ENCODE measurements at regions not wholly inside any gene's neighbourhood (a gene's known extent, or its start where the extent isn't known, plus 50 kb on each side); places are given as distances from the start of the nearest gene placed in this dataset.
"Not testable (repeated sequence)": the region's sequence is repeated elsewhere in the genome, so short reads cannot be mapped to it uniquely, and the experiment has no call there.

- Histone ChIP-seq H3K36me3 (ENCODE audit: control insufficient read depth in 4 of 4, insufficient read depth in 4 of 4, low read length in 4 of 4) (no peaks in the 10 kb centered on the region), H3K4me1 (ENCODE audit: control insufficient read depth in 5 of 5, insufficient read depth in 5 of 5, low read length in 5 of 5) (no peaks in the 10 kb centered on the region), H3K4me3 (no peak overlapping the region), H3K9ac (ENCODE audit: insufficient read depth in 1 of 2, low read length in 2 of 2) (no peak overlapping the region), H3K9me3 (ENCODE audit: control insufficient read depth in 4 of 4, insufficient read depth in 3 of 4, low read length in 3 of 4) (peaks cover 0 to 2% (median 0%) of the 10 kb centered on the region in 4 donors), H3K27ac (ENCODE audit: low read depth in 1 of 2, low read length in 1 of 2) (no peak overlapping the region), H3K27me3 (ENCODE audit: control insufficient read depth in 3 of 3, insufficient read depth in 3 of 3, low read length in 2 of 3) (peaks cover 0 to 6% (median 4%) of the 10 kb centered on the region in 3 donors)
- 67 to 77% methylated on average over 5 of the region's 5 CpGs for WGBS, 2 donors
- DNase-seq (no peak), ATAC-seq (ENCODE audit: insufficient read depth, low FRiP score) (no peak)
- TF ChIP-seq, protein P1, sequence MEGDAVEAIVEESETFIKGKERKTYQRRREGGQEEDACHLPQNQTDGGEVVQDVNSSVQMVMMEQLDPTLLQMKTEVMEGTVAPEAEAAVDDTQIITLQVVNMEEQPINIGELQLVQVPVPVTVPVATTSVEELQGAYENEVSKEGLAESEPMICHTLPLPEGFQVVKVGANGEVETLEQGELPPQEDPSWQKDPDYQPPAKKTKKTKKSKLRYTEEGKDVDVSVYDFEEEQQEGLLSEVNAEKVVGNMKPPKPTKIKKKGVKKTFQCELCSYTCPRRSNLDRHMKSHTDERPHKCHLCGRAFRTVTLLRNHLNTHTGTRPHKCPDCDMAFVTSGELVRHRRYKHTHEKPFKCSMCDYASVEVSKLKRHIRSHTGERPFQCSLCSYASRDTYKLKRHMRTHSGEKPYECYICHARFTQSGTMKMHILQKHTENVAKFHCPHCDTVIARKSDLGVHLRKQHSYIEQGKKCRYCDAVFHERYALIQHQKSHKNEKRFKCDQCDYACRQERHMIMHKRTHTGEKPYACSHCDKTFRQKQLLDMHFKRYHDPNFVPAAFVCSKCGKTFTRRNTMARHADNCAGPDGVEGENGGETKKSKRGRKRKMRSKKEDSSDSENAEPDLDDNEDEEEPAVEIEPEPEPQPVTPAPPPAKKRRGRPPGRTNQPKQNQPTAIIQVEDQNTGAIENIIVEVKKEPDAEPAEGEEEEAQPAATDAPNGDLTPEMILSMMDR (IDR thresholded peaks at IDR 0.05; ENCODE audit: control extremely low read depth, extremely low read depth), result no peak
Observed at GRCh38 chr10:128191847-128192246, 65.6 kb upstream of the MKI67 start.

GRCh38 chr10:128201826-128202225, 75.6 kb upstream of the MKI67 start:
- WGBS, 2 donors, result 93 to 97% methylated on average over 2 of the region's 2 CpGs
- H3K27ac ChIP-seq (ENCODE audit: low read depth in 1 of 2, low read length in 1 of 2); H3K4me1 ChIP-seq (ENCODE audit: control insufficient read depth in 5 of 5, insufficient read depth in 5 of 5, low read length in 5 of 5); H3K4me3 ChIP-seq; ATAC-seq (ENCODE audit: insufficient read depth, low FRiP score); H3K9ac ChIP-seq (ENCODE audit: insufficient read depth in 1 of 2, low read length in 2 of 2); H3K9me3 ChIP-seq (ENCODE audit: control insufficient read depth in 4 of 4, insufficient read depth in 3 of 4, low read length in 3 of 4); H3K27me3 ChIP-seq (ENCODE audit: control insufficient read depth in 3 of 3, insufficient read depth in 3 of 3, low read length in 2 of 3); H3K36me3 ChIP-seq (ENCODE audit: control insufficient read depth in 4 of 4, insufficient read depth in 4 of 4, low read length in 4 of 4); DNase-seq: not testable (repeated sequence)

DNA sequence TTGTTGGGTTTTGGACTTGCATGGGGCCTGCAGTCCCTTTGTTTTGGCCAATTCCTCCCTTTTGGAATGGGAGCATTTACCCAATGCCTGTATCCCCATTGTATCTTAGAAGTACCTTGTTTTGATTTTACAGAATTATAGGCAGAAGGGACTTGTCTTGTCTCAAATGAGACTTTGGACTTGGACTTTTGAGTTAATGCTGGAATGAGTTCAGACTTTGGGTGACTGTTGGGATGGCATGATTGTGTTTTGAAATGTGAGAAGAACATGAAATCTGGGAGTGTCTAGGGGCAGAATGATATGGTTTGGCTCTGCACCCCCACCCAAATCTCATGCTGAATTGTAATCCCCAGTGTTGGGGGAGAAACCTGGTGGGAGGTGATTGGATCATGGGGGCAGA, 76.8 kb upstream of the MKI67 start:
- Histone ChIP-seq H3K27me3 (ENCODE audit: control insufficient read depth in 3 of 3, insufficient read depth in 3 of 3, low read length in 2 of 3) (no peaks in the 10 kb centered on the region), H3K27ac (ENCODE audit: low read depth in 1 of 2, low read length in 1 of 2) (no peak overlapping the region), H3K36me3 (ENCODE audit: control insufficient read depth in 4 of 4, insufficient read depth in 4 of 4, low read length in 4 of 4) (no peaks in the 10 kb centered on the region), H3K9me3 (ENCODE audit: control insufficient read depth in 4 of 4, insufficient read depth in 3 of 4, low read length in 3 of 4) (peaks cover 0 to 6% (median 0%) of the 10 kb centered on the region in 4 donors), H3K4me3 (no peak overlapping the region), H3K9ac (ENCODE audit: insufficient read depth in 1 of 2, low read length in 2 of 2) (no peak overlapping the region), H3K4me1 (ENCODE audit: control insufficient read depth in 5 of 5, insufficient read depth in 5 of 5, low read length in 5 of 5) (no peaks in the 10 kb centered on the region)
- no peak for DNase-seq
- TF ChIP-seq, protein P1 (IDR thresholded peaks at IDR 0.05; ENCODE audit: control extremely low read depth, extremely low read depth), result no peak
- ATAC-seq (ENCODE audit: insufficient read depth, low FRiP score), result no peak

DNA sequence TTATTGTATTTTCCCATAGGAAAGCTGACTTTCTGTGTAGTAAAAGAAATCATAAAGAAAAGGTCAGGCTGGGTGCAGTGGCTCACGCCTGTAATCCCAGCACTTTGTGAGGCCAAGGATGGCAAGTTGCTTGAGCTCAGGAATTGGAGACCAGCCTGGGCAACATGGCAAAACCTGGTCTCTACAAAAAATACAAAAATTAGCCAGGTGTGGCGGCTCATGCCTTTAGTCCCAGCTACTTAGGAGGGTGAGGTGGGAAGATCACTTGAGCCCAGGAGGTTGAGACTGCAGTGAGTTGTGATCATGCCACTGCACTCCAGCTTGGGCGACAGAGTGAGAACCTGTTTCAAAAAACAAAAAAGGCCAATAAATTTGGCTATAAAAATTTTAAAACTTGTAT, 79.4 kb upstream of the MKI67 start:
- not testable (repeated sequence) for H3K9ac ChIP-seq (ENCODE audit: insufficient read depth in 1 of 2, low read length in 2 of 2); H3K36me3 ChIP-seq (ENCODE audit: control insufficient read depth in 4 of 4, insufficient read depth in 4 of 4, low read length in 4 of 4); DNase-seq; H3K4me3 ChIP-seq; H3K4me1 ChIP-seq (ENCODE audit: control insufficient read depth in 5 of 5, insufficient read depth in 5 of 5, low read length in 5 of 5); H3K9me3 ChIP-seq (ENCODE audit: control insufficient read depth in 4 of 4, insufficient read depth in 3 of 4, low read length in 3 of 4); H3K27ac ChIP-seq (ENCODE audit: low read depth in 1 of 2, low read length in 1 of 2); ATAC-seq (ENCODE audit: insufficient read depth, low FRiP score)
- WGBS, 2 donors, result 78 to 98% methylated on average over 3 of the region's 3 CpGs
- peaks cover 0 to 12% (median 0%) of the 10 kb centered on the region in 3 donors for H3K27me3 ChIP-seq (ENCODE audit: control insufficient read depth in 3 of 3, insufficient read depth in 3 of 3, low read length in 2 of 3)

DNA sequence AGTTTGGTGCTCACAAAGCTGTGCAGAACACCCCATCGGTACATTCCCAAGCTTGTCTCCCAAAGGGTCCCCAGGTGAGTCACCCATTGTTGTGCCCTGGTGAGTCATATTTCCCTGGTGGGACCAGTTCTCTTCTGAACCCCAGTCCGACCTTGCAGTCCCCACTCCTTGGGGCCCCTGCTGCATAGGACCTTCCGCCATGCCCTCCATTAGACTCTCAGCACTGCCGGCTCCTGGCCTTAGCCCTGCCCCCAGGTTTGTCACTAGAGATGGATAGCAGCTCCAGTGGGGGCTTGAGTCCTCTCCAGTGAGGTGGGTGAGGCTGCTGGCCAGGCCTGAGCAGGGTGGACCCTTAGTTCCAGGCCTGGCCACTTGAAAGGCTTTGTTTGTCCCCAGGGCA, 80.5 kb upstream of the MKI67 start:
- DNase-seq (no peak), ATAC-seq (ENCODE audit: insufficient read depth, low FRiP score) (no peak)
- TF ChIP-seq, protein P1 (IDR thresholded peaks at IDR 0.05; ENCODE audit: control extremely low read depth, extremely low read depth), result no peak

More for the DNA sequence above, 80.5 kb upstream of the MKI67 start:
- Histone ChIP-seq H3K4me3 (no peak overlapping the region), H3K27ac (ENCODE audit: low read depth in 1 of 2, low read length in 1 of 2) (no peak overlapping the region), H3K27me3 (ENCODE audit: control insufficient read depth in 3 of 3, insufficient read depth in 3 of 3, low read length in 2 of 3) (peaks cover 0 to 12% (median 0%) of the 10 kb centered on the region in 3 donors), H3K4me1 (ENCODE audit: control insufficient read depth in 5 of 5, insufficient read depth in 5 of 5, low read length in 5 of 5) (peaks cover 0 to 7% (median 0%) of the 10 kb centered on the region in 5 donors), H3K9ac (ENCODE audit: insufficient read depth in 1 of 2, low read length in 2 of 2) (no peak overlapping the region), H3K9me3 (ENCODE audit: control insufficient read depth in 4 of 4, insufficient read depth in 3 of 4, low read length in 3 of 4) (peaks cover 0 to 6% (median 0%) of the 10 kb centered on the region in 4 donors), H3K36me3 (ENCODE audit: control insufficient read depth in 4 of 4, insufficient read depth in 4 of 4, low read length in 4 of 4) (no peaks in the 10 kb centered on the region)
- 91 to 94% methylated on average over 4 of the region's 4 CpGs for WGBS, 2 donors

Data from lung (tissue), 11 donors.